ENCODE measurements at regions not wholly inside any gene's neighbourhood (a gene's known extent, or its start where the extent isn't known, plus 50 kb on each side); places are given as distances from the start of the nearest gene placed in this dataset.

GRCh38 chr4:165720411-165721082 is 152.5 kb upstream of the TLL1 start:
- DNase-seq (ENCODE audit: low read depth) = no peak

GRCh38 chr4:165721815-165722214 is 151.2 kb upstream of the TLL1 start:
- no peak for DNase-seq (ENCODE audit: low read depth)

GRCh38 chr4:165723051-165723795 is 149.8 kb upstream of the TLL1 start:
- DNase-seq (ENCODE audit: low read depth) = no peak

- no peak for DNase-seq (ENCODE audit: low read depth)
Observed at GRCh38 chr4:165724786-165725185, 148.3 kb upstream of the TLL1 start.

- DNase-seq (ENCODE audit: low read depth) = no peak
Observed at GRCh38 chr4:165725352-165725751, 147.7 kb upstream of the TLL1 start.

- DNase-seq (ENCODE audit: low read depth) = no peak
Observed at GRCh38 chr4:165726831-165727230, 146.2 kb upstream of the TLL1 start.

- DNase-seq (ENCODE audit: low read depth) = no peak
Observed at GRCh38 chr4:165737309-165737972, 135.6 kb upstream of the TLL1 start.

GRCh38 chr4:165738571-165738970 is 134.5 kb upstream of the TLL1 start:
- DNase-seq (ENCODE audit: low read depth) = peak; percentile 5

- no peak for DNase-seq (ENCODE audit: low read depth)
Observed at GRCh38 chr4:165740911-165741310, 132.1 kb upstream of the TLL1 start.

GRCh38 chr4:165743422-165743821 is 129.6 kb upstream of the TLL1 start:
- DNase-seq (ENCODE audit: low read depth) = no peak

- no peak for DNase-seq (ENCODE audit: low read depth)
Observed at GRCh38 chr4:165744370-165744769, 128.7 kb upstream of the TLL1 start.

GRCh38 chr4:165748321-165748720 is 124.7 kb upstream of the TLL1 start:
- DNase-seq (ENCODE audit: low read depth) = no peak

- no peak for DNase-seq (ENCODE audit: low read depth)
Observed at GRCh38 chr4:165751882-165752281, 121.2 kb upstream of the TLL1 start.

- no peak for DNase-seq (ENCODE audit: low read depth)
Observed at GRCh38 chr4:165754664-165755063, 118.4 kb upstream of the TLL1 start.

- no peak for DNase-seq (ENCODE audit: low read depth)
Observed at GRCh38 chr4:165756836-165757235, 116.2 kb upstream of the TLL1 start.

- DNase-seq (ENCODE audit: low read depth) = no peak
Observed at GRCh38 chr4:165757451-165757850, 115.6 kb upstream of the TLL1 start.

- DNase-seq (ENCODE audit: low read depth) = no peak
Observed at GRCh38 chr4:165758086-165758485, 115.0 kb upstream of the TLL1 start.

GRCh38 chr4:165760182-165760581 is 112.9 kb upstream of the TLL1 start:
- DNase-seq (ENCODE audit: low read depth) = no peak

- no peak for DNase-seq (ENCODE audit: low read depth)
Observed at GRCh38 chr4:165761963-165762362, 111.1 kb upstream of the TLL1 start.

GRCh38 chr4:165763640-165764039 is 109.4 kb upstream of the TLL1 start:
- no peak for DNase-seq (ENCODE audit: low read depth)

GRCh38 chr4:165765053-165765452 is 108.0 kb upstream of the TLL1 start:
- DNase-seq (ENCODE audit: low read depth) = no peak

- DNase-seq (ENCODE audit: low read depth) = no peak
Observed at GRCh38 chr4:165766018-165766417, 107.0 kb upstream of the TLL1 start.

GRCh38 chr4:165766976-165767375 is 106.1 kb upstream of the TLL1 start:
- no peak for DNase-seq (ENCODE audit: low read depth)
